ENCODE measurements at regions not wholly inside any gene's neighbourhood (a gene's known extent, or its start where the extent isn't known, plus 50 kb on each side); places are given as distances from the start of the nearest gene placed in this dataset.

- TF ChIP-seq CTCF (IDR thresholded peaks at IDR 0.05) (no peak), ZFX (IDR thresholded peaks at IDR 0.05; ENCODE audit: borderline replicate concordance) (no peak)
Measured at GRCh38 chr5:93660677-93661076, 77.7 kb downstream of the NR2F1 start.
